Breast epithelium (tissue), 3 donors: ENCODE measurements at regions not wholly inside any gene's neighbourhood (a gene's known extent, or its start where the extent isn't known, plus 50 kb on each side); places are given as distances from the start of the nearest gene placed in this dataset.

ENCODE experiments used
- POLR2A ChIP-seq: fragments of 450-650 bp; IDR thresholded peaks from one replicate; pipeline ENCODE4 v1.6.1; 2016; ENCODE audit warnings: antibody characterized with exemption, mild to moderate bottlenecking, moderate library complexity
- TF ChIP-seq, protein P1 (sequence below), 3 donors: fragments of 450-650 bp; IDR thresholded peaks; one replicate each; pipeline ENCODE4 v1.5.1; 2016 to 2017; ENCODE audit warnings: antibody characterized with exemption in 3 of 3, mild to moderate bottlenecking in 3 of 3, moderate library complexity in 3 of 3

DNA sequence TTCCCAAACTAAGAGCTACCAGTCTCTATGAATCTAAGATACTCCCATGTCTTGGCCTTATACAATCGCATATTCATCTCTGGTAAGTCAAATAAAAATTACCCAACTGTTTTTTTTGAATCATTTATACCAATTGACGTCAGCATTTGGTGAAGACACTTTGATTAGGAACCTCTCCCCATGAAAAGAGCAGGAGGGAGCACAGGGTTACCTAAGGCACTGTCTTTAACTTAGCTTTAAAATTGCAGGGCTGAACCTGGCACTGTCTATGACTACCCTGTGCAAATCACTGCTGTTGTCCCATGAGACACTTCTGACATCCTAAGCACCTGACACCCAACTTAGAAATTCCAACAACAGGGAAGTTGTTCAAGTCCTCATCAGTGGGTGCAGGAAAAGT, 586.4 kb downstream of the MAT2B start:
- no peak for TF ChIP-seq POLR2A
- TF ChIP-seq, protein P1, sequence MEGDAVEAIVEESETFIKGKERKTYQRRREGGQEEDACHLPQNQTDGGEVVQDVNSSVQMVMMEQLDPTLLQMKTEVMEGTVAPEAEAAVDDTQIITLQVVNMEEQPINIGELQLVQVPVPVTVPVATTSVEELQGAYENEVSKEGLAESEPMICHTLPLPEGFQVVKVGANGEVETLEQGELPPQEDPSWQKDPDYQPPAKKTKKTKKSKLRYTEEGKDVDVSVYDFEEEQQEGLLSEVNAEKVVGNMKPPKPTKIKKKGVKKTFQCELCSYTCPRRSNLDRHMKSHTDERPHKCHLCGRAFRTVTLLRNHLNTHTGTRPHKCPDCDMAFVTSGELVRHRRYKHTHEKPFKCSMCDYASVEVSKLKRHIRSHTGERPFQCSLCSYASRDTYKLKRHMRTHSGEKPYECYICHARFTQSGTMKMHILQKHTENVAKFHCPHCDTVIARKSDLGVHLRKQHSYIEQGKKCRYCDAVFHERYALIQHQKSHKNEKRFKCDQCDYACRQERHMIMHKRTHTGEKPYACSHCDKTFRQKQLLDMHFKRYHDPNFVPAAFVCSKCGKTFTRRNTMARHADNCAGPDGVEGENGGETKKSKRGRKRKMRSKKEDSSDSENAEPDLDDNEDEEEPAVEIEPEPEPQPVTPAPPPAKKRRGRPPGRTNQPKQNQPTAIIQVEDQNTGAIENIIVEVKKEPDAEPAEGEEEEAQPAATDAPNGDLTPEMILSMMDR (IDR thresholded peaks at IDR 0.05) = no peak
